ENCODE measurements at regions not wholly inside any gene's neighbourhood (a gene's known extent, or its start where the extent isn't known, plus 50 kb on each side); places are given as distances from the start of the nearest gene placed in this dataset.

GRCh38 chr6:159456349-159456748 is 236.7 kb downstream of the SOD2 start:
- TF ChIP-seq, protein P1, sequence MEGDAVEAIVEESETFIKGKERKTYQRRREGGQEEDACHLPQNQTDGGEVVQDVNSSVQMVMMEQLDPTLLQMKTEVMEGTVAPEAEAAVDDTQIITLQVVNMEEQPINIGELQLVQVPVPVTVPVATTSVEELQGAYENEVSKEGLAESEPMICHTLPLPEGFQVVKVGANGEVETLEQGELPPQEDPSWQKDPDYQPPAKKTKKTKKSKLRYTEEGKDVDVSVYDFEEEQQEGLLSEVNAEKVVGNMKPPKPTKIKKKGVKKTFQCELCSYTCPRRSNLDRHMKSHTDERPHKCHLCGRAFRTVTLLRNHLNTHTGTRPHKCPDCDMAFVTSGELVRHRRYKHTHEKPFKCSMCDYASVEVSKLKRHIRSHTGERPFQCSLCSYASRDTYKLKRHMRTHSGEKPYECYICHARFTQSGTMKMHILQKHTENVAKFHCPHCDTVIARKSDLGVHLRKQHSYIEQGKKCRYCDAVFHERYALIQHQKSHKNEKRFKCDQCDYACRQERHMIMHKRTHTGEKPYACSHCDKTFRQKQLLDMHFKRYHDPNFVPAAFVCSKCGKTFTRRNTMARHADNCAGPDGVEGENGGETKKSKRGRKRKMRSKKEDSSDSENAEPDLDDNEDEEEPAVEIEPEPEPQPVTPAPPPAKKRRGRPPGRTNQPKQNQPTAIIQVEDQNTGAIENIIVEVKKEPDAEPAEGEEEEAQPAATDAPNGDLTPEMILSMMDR (IDR thresholded peaks at IDR 0.05) = no peak
- no peak for TF ChIP-seq ZFX (IDR thresholded peaks at IDR 0.05; ENCODE audit: borderline replicate concordance)

Measured in 22Rv1 (cell line).